ENCODE measurements at regions not wholly inside any gene's neighbourhood (a gene's known extent, or its start where the extent isn't known, plus 50 kb on each side); places are given as distances from the start of the nearest gene placed in this dataset.

DNA sequence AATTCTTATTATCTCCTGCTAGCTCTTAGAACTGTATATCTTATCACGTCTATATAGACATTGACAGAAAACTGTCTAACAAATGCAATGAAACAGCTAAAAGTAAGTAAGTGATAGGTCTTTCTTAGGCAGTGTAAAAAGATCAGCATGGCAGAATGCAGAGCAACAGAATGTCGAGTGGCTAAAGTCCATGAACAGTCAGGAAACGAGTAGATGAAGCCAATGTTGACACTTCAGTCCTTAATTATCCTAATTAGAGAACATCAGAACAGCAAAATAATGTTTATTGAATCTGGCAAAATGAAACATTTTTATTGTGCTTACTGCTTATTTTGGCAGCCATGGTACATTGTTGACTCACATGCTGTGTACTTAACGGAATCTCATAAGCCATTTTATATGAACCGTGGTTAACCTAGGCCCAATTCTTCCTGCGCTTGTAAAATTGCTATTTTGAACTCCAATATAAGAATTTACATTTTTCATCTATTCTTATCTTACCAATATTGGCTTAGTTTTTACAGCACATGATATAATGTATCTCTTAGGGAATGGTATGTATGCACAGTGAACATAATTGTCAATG lies 748.1 kb downstream of the DACH1 start:
- Histone ChIP-seq H3K9me3 (replicated peaks) (no peaks in the 10 kb centered on the region), H3K4me3 (no peak overlapping the region), H3K36me3 (no peaks in the 10 kb centered on the region), H3K4me1 (peaks cover 11% of the 10 kb centered on the region; the same call in 1 of the 2 replicates), H3K27me3 (no peaks in the 10 kb centered on the region), H3K27ac (no peak overlapping the region)
- DNase-seq: no peak

GRCh38 chr13:71117920-71118319 lies 749.1 kb downstream of the DACH1 start:
- H3K4me1 ChIP-seq: peaks cover 11% of the 10 kb centered on the region; the same call in 1 of the 2 replicates
- no peaks in the 10 kb centered on the region for H3K9me3 ChIP-seq (replicated peaks)
- no peak overlapping the region for H3K4me3 ChIP-seq
- no peak for DNase-seq
- H3K27me3 ChIP-seq: no peaks in the 10 kb centered on the region
- H3K36me3 ChIP-seq: no peaks in the 10 kb centered on the region
- H3K27ac ChIP-seq: no peak overlapping the region

DNA sequence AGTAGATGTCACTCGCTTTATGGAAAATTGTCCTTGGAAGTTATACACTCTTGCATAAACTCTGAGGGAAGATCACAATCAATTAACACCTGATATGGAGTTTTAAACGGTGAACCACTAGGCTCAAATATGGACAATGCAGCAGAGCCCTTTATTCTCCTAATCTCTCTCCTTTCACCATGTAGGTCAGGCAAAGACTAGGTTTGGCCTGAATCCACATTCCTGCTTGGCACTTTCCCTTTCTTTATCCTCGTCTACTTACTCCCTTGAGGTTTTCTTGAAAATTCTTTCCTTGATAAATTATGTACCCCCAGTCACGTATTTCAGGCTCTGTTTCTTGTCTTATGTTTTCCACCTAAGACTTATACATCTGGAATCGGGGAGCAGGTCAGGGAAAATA lies 751.7 kb downstream of the DACH1 start:
- Histone ChIP-seq H3K27me3 (no peaks in the 10 kb centered on the region), H3K4me3 (no peak overlapping the region), H3K27ac (peak overlapping the region; percentile 57), H3K4me1 (peaks cover 11% of the 10 kb centered on the region; the same call in 1 of the 2 replicates), H3K9me3 (replicated peaks) (no peaks in the 10 kb centered on the region), H3K36me3 (no peaks in the 10 kb centered on the region)
- peak; percentile 7 to 45 for DNase-seq

GRCh38 chr13:71096421-71096820 lies 770.6 kb downstream of the DACH1 start:
- H3K27me3 ChIP-seq: no peaks in the 10 kb centered on the region
- no peak overlapping the region for H3K27ac ChIP-seq
- H3K9me3 ChIP-seq (replicated peaks): no peaks in the 10 kb centered on the region
- H3K36me3 ChIP-seq: no peaks in the 10 kb centered on the region
- DNase-seq: no peak
- no peak overlapping the region for H3K4me3 ChIP-seq
- no peaks in the 10 kb centered on the region for H3K4me1 ChIP-seq

DNA sequence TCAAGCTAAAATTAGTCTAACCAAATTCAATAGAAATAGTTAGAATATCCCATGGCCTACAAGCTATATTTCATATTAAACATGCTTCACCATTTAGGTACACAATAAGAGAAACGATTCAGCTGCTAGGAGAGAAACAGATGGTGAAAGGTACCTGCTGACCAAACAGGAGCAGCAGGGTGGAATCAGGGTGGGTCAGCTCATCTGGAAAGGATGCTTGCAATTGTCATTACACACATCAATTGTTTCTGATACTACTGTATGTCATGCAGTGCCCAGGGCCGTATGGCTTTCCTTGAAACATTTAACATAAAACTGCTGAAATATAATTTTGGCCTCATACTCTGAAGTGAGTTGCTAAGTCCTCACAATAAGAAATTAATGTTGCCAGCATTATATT lies 776.0 kb downstream of the DACH1 start:
- no peaks in the 10 kb centered on the region for H3K36me3 ChIP-seq
- H3K27me3 ChIP-seq: no peaks in the 10 kb centered on the region
- no peaks in the 10 kb centered on the region for H3K9me3 ChIP-seq (replicated peaks)
- no peak overlapping the region for H3K27ac ChIP-seq
- no peaks in the 10 kb centered on the region for H3K4me1 ChIP-seq
- DNase-seq: no peak
- no peak overlapping the region for H3K4me3 ChIP-seq

GRCh38 chr13:71089056-71089455 lies 777.9 kb downstream of the DACH1 start:
- H3K27ac ChIP-seq: no peak overlapping the region
- H3K27me3 ChIP-seq: no peaks in the 10 kb centered on the region
- no peaks in the 10 kb centered on the region for H3K36me3 ChIP-seq
- no peaks in the 10 kb centered on the region for H3K9me3 ChIP-seq (replicated peaks)
- no peak overlapping the region for H3K4me3 ChIP-seq
- DNase-seq: no peak
- no peaks in the 10 kb centered on the region for H3K4me1 ChIP-seq

- DNase-seq: no peak
- Histone ChIP-seq H3K27me3 (no peaks in the 10 kb centered on the region), H3K4me3 (no peak overlapping the region), H3K27ac (no peak overlapping the region), H3K4me1 (no peaks in the 10 kb centered on the region), H3K36me3 (no peaks in the 10 kb centered on the region), H3K9me3 (replicated peaks) (no peaks in the 10 kb centered on the region)
Observed at GRCh38 chr13:71087432-71087831, 779.6 kb downstream of the DACH1 start.

DNA sequence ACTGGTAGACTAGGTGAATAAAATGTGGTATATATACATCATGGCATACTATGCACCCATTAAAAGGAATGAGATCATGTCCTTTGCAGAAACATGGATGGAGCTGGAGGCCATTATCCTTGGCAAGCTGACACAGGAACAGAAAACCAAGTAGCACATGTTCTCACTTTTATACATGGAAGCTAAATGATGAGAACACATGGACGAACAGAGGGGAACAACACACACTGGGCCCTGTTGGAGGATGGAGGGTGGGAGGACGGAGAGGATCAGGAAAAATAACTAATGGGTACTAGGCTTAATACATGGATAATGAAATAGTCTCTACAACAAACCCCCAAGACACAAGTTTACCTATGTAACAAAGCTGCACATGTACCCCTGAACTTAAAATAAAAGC lies 780.0 kb downstream of the DACH1 start:
- Histone ChIP-seq H3K4me1 (no peaks in the 10 kb centered on the region), H3K27ac (no peak overlapping the region), H3K36me3 (no peaks in the 10 kb centered on the region), H3K4me3 (no peak overlapping the region), H3K9me3 (replicated peaks) (no peaks in the 10 kb centered on the region), H3K27me3 (no peaks in the 10 kb centered on the region)
- no peak for DNase-seq

DNA sequence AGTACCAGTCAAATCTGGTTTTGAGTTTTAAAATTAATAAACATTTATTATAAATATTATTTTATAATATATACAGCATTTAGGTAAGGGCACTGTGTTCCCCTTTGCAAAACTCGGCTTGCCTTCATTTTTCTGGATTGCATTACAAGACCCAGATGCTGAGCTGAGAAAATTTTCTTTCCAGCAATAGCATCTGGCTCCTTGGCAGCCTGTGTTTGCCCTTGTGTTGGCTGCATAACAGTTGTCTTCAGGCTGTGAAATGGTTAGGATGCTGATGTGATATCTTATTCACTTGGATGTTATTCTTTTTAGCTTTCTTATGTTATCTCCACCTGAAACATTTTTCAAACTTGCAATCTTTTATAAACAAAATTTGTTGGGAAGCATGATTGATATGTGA lies 784.4 kb downstream of the DACH1 start:
- H3K9me3 ChIP-seq (replicated peaks): no peaks in the 10 kb centered on the region
- no peak overlapping the region for H3K4me3 ChIP-seq
- no peak for DNase-seq
- H3K27ac ChIP-seq: no peak overlapping the region
- no peaks in the 10 kb centered on the region for H3K27me3 ChIP-seq
- no peaks in the 10 kb centered on the region for H3K4me1 ChIP-seq
- H3K36me3 ChIP-seq: no peaks in the 10 kb centered on the region

GRCh38 chr13:71079638-71080037 lies 787.4 kb downstream of the DACH1 start:
- no peaks in the 10 kb centered on the region for H3K36me3 ChIP-seq
- H3K27ac ChIP-seq: no peak overlapping the region
- no peaks in the 10 kb centered on the region for H3K27me3 ChIP-seq
- H3K4me1 ChIP-seq: no peaks in the 10 kb centered on the region
- H3K4me3 ChIP-seq: no peak overlapping the region
- H3K9me3 ChIP-seq (replicated peaks): no peaks in the 10 kb centered on the region
- no peak for DNase-seq

DNA sequence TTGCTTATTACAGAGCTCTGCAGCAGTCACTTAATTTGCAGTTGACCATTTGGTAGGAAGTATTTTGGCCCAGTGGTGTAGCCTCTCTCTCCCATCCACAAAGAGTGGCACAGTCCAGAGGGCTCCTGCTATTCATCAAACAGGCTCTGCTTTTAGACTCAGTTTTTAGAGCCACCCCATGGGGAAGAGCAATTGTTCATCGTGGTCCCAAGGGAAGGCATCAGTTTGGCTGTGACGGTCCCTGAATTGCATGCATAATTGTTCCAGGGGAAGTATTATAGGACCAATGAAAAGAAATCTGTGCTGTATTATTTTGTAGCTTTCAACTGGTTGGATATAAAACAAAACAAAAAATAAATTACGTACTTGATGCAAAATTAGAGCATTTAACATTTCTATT lies 799.0 kb downstream of the DACH1 start:
- Histone ChIP-seq H3K9me3 (replicated peaks) (no peaks in the 10 kb centered on the region), H3K4me1 (no peaks in the 10 kb centered on the region), H3K27ac (no peak overlapping the region), H3K36me3 (no peaks in the 10 kb centered on the region), H3K27me3 (no peaks in the 10 kb centered on the region), H3K4me3 (no peak overlapping the region)
- DNase-seq: peak in 1 of 2 experiments; percentile 5

DNA sequence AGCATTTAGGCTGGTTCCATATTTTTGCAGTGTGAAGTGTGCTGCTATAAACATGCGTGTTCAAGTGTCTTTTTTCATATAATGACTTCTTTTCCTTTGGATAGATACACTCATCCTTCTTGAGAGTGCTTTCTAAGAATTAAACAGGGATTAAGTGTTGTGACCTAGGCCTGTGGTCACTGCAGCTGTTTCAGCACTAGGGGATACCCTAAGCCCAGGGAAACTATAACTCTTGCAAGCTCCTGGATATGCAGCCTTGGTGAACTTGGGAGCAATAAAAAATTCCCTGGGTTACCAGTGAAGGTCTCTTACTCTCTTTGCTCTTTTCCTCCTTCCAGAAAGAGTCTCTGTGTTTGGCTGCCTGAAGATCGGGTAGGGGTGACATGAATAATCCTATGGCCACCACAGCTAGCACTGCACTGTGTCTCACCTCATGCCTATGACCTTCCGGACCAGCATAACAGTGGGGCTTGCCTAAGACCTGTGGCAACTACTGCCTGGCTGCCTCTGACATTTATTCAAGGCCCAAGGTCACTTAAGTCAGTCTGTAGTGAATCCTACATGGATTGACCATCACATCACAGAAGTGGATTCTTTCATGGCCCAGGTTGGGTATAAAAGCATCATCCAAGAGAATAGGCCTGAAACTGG lies 799.7 kb downstream of the DACH1 start:
- Histone ChIP-seq H3K36me3 (no peaks in the 10 kb centered on the region), H3K9me3 (replicated peaks) (no peaks in the 10 kb centered on the region), H3K27me3 (no peaks in the 10 kb centered on the region), H3K4me1 (no peaks in the 10 kb centered on the region), H3K4me3 (no peak overlapping the region), H3K27ac (no peak overlapping the region)
- DNase-seq: peak; percentile 36 to 72

DNA sequence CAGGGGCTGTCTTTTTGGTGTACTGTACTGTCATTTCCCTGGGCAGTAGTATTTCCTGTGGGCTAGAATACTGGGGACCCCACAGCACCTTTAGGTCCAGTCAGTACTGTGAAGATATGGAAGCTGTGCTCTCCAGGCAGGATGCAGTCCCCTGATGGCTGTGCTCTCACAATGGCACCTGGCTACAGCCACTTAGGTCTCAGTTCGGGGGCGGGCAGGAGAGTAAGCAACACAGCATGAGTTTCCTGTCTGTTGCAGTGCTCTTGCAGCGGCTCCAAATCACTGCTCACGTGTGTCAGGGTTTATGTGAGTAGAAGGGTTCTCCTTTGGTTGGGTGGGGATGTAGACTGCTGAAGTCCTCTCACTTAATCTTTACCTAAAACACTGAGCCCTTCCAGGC lies 810.4 kb downstream of the DACH1 start:
- H3K9me3 ChIP-seq (replicated peaks): peaks cover 6% of the 10 kb centered on the region; the same call in 1 of the 2 replicates
- H3K27ac ChIP-seq: no peak overlapping the region
- no peak for DNase-seq
- no peaks in the 10 kb centered on the region for H3K4me1 ChIP-seq
- H3K27me3 ChIP-seq: no peaks in the 10 kb centered on the region
- no peak overlapping the region for H3K4me3 ChIP-seq
- no peaks in the 10 kb centered on the region for H3K36me3 ChIP-seq

GRCh38 chr13:71055644-71056043 lies 811.4 kb downstream of the DACH1 start:
- H3K4me1 ChIP-seq: no peaks in the 10 kb centered on the region
- H3K27me3 ChIP-seq: no peaks in the 10 kb centered on the region
- no peak for DNase-seq
- no peak overlapping the region for H3K27ac ChIP-seq
- peaks cover 6% of the 10 kb centered on the region; the same call in 1 of the 2 replicates for H3K9me3 ChIP-seq (replicated peaks)
- H3K36me3 ChIP-seq: no peaks in the 10 kb centered on the region
- no peak overlapping the region for H3K4me3 ChIP-seq

DNA sequence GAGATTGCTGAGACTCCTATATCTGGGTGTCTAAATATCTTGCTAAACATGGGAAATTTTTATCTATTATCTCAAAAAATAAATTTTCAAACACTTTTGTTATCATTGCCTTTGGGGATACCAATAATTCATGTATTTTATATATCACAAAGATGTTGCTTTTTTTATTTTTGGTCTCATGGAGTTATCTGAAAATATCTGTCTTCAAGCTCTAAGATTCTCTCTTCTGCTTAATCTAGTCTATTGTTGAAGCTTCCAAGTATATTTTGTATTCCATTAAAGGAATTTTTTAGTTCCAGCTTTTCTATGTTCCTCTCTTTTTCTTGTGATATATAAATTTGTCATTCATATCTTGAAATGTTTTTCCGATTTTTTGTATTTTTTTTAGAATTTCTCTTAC lies 812.0 kb downstream of the DACH1 start:
- no peak overlapping the region for H3K27ac ChIP-seq

DNA sequence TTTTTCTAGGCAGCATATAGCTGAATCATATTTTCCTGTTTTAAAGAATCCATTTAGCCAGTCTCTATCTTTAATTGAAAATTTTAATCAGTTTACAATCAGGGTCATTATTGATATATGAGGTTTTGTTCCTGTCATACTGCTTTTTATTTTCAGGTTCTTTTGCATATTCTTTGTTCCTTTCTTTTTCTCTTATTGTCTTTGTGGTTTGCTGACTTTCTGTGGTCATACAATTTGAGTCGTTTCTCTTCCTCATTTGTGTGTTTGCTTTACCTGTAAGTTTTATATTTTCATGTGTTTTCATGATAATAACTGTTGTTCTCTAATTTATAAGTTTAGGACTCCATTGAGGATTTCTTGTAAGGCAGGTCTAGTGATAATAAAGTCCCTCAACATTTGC lies 812.6 kb downstream of the DACH1 start:
- Histone ChIP-seq H3K4me1 (no peaks in the 10 kb centered on the region), H3K27ac (no peak overlapping the region), H3K36me3 (no peaks in the 10 kb centered on the region), H3K9me3 (replicated peaks) (peaks cover 6% of the 10 kb centered on the region; the same call in 1 of the 2 replicates), H3K27me3 (no peaks in the 10 kb centered on the region), H3K4me3 (no peak overlapping the region)
- DNase-seq: no peak

More for the DNA sequence above, 812.0 kb downstream of the DACH1 start:
- Histone ChIP-seq H3K9me3 (replicated peaks) (peaks cover 6% of the 10 kb centered on the region; the same call in 1 of the 2 replicates), H3K27me3 (no peaks in the 10 kb centered on the region), H3K4me1 (no peaks in the 10 kb centered on the region), H3K4me3 (no peak overlapping the region), H3K36me3 (no peaks in the 10 kb centered on the region)
- DNase-seq: no peak
